ENCODE measurements at regions not wholly inside any gene's neighbourhood (a gene's known extent, or its start where the extent isn't known, plus 50 kb on each side); places are given as distances from the start of the nearest gene placed in this dataset.
"Not testable (repeated sequence)": the region's sequence is repeated elsewhere in the genome, so short reads cannot be mapped to it uniquely, and the experiment has no call there.

- ATAC-seq; DNase-seq (ENCODE audit: low spot score); intact Hi-C loops (cut with DNase I): not testable (repeated sequence)
Observed at GRCh38 chr15:87698467-87698866, 558.1 kb downstream of the NTRK3 start.

DNA sequence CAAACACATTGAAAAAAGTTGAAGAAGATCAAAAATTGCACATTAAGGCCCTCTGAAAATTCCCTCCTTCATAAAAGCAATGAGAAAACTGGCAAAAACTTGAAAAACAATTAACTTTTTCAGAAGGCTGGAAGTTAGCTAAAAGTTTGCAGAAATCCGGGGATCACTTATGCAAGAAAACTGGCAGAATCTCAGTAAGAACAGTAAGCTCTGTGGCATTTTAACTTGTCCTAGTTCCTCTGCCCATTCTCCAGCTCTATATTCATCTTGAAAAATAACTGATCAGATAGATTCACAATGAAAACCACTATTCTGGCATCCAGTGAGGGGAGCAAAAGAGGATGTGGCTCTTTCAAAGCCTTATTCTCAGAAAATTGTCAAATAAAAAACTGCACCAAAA is 566.8 kb downstream of the NTRK3 start:
- no peak for ATAC-seq
- no peak for DNase-seq (ENCODE audit: low spot score)
- intact Hi-C loops (cut with DNase I) = no loop called here

- intact Hi-C loops (cut with DNase I) = no loop called here
- no peak for ATAC-seq
- no peak for DNase-seq (ENCODE audit: low spot score)
Observed at GRCh38 chr15:87687523-87687870, 569.0 kb downstream of the NTRK3 start.

GRCh38 chr15:87686841-87687522 is 569.6 kb downstream of the NTRK3 start:
- intact Hi-C loops (cut with DNase I) = no loop called here
- ATAC-seq = no peak
- DNase-seq (ENCODE audit: low spot score) = no peak

GRCh38 chr15:87686339-87686738 is 570.2 kb downstream of the NTRK3 start:
- no peak for DNase-seq (ENCODE audit: low spot score)
- intact Hi-C loops (cut with DNase I) = no loop called here
- ATAC-seq = no peak

DNA sequence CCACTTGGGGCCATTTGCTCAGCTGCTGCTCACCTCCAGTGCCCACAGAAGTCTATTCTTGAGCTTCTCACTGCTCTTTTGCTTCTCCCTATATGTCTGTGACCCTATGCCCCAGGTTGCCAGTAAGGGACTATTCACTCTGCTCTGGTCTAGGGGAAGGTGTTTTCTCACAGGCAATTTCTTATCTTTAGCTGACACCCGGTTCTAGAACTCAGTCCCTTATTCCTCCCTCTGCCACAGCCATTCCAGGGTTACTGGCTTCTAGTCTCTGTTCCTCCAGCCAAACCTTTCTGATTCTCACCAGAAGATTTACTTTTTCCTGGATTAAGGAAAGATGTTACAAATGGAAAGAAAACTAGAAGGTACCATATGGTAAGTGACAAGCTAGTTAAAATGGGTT is 574.0 kb downstream of the NTRK3 start:
- intact Hi-C loops (cut with DNase I) = no loop called here
- DNase-seq (ENCODE audit: low spot score) = no peak
- no peak for ATAC-seq

DNA sequence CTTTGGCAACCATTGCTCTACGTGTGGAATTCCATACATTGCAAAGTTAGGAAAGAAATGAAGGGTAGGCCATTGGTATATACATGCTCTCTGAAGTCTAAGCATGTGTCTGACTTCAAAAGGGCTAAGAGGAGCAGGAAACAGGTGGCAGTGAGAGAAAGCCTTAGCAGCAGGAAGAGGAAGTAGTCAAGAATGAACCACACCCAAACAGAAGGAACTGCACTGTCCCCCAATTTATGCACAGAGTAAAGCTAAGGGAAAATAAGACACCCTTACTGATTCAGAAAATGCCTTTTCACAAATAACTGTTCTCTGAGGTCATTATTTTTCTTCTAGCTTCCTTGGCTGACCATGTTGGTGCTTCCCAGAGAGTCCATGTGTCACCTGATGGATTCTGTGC is 575.4 kb downstream of the NTRK3 start:
- ATAC-seq (no peak), DNase-seq (ENCODE audit: low spot score) (no peak)
- intact Hi-C loops (cut with DNase I) = no loop called here

DNA sequence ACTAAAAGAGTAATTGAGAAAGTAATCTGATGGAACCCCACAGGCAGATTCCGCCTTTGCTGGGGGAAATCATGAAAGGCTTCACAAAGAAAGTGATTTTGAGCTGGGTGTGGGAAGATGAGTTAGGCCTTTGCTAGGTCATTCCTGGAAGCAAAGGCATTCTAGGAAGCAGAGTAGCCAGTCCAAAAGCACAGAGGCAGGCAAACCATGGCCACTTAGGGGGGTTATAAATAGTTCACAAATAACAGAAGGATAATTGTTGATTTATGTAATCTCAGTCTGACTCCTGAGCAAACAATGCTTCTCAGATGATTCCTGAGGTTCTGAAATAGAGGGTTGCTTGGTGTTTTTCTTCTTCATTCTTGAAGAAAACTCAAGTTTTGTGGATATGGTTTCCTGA is 576.3 kb downstream of the NTRK3 start:
- intact Hi-C loops (cut with DNase I) = no loop called here
- DNase-seq (ENCODE audit: low spot score) (no peak), ATAC-seq (peak; percentile 87)

DNA sequence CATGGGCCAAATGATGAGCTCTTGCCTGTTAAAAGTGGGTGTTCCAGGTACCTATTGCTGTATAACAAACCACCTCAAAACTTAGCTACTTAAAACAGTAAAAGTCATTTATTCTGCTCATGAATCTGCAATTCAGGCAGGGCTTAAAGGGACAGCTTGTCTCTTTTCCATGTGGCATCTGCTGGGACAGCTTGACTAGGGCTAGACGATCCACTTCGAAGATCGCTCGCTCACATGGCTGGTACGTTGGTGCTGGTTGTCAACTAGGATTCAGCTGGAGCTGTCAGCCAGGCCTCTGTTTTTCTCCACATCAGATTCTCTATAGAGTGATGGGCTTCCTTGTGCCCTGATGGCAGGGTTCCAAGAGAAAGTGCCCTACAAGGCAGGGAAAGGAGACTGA is 581.3 kb downstream of the NTRK3 start:
- intact Hi-C loops (cut with DNase I) = no loop called here
- no peak for DNase-seq (ENCODE audit: low spot score)

GRCh38 chr15:87672309-87673288 is 583.9 kb downstream of the NTRK3 start:
- intact Hi-C loops (cut with DNase I) = no loop called here
- DNase-seq (ENCODE audit: low spot score) (peak; percentile 61), ATAC-seq (peak; percentile 52)

More for the DNA sequence above, 581.3 kb downstream of the NTRK3 start:
- ATAC-seq = no peak

DNA sequence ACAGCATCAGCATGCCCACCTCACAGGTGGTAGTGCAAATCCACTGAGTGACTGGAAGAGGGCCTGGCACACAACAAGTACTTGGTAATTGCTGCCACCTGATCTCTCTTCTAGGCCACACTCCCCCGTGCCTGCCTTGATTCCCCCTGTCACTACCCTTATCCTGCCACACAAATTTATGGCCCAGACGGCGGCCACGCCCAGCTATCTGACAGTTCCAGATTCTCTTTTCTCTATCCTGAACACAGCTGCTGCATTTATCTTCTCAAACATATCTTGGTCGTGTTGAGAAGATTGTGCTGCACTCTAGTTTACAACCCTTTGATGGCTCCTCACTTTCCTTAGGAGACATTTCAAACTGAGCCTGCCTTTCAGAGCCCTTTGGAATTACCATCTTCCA is 585.2 kb downstream of the NTRK3 start:
- intact Hi-C loops (cut with DNase I) = no loop called here
- ATAC-seq = no peak
- DNase-seq (ENCODE audit: low spot score) = no peak

GRCh38 chr15:87669846-87670245 is 586.7 kb downstream of the NTRK3 start:
- intact Hi-C loops (cut with DNase I) = no loop called here
- ATAC-seq (no peak), DNase-seq (ENCODE audit: low spot score) (no peak)

DNA sequence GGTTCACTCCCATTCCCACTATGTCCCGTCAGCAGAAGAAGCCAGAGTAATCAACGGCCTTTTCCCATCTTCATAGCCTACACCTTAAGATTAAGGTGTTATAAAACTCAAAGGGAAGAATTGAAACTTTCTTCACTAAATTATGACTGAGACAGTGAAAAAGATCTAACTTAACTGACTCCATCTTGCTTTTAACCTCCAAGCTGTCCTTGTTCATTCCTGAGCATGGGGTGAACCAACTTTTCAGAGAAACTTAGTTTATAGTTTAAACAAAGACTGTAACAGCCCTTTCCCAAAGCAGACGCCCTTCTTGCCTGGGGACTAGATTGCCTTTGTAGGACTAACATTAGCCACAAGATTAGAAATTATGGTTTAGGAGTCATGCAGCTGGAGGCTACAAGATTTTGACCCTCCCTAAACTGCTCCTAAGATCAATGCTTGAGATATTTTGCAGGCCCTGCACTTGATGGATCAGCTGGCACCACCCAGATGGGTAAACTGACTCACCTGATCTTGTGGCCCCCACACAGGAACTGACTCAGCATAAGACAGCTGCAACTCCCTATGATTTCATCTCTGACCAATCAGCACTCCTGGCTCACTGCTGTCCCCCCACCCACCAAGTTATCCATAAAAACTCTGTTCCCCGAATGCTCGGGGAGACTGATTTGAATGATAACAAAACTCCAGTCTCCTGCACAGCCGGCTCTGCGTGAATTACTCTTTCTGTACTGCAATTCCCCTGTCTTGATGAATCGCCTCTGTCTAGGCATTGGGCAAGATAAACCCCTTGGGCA is 587.6 kb downstream of the NTRK3 start:
- DNase-seq (ENCODE audit: low spot score); intact Hi-C loops (cut with DNase I); ATAC-seq: not testable (repeated sequence)

DNA sequence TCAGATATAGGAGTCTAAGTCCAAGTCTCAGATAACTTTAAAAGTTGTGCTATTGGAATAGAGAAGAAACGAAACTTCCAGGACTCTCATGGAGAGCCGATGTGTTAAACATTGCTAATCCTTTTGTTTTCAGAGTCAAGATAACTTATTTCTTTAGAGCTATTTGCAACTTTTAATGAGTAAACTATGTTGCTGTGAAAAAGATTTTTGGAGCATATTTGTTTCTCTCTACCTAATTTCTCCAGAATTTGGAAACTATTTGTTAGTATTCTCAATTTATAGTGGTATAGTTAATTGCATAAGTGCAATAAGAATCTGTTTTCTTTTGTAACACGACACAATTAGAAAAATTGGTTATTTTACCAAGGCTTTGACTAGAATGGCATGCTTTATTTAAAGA is 588.9 kb downstream of the NTRK3 start:
- intact Hi-C loops (cut with DNase I) = no loop called here
- DNase-seq (ENCODE audit: low spot score) (no peak), ATAC-seq (no peak)

- intact Hi-C loops (cut with DNase I) = no loop called here
- DNase-seq (ENCODE audit: low spot score) (no peak), ATAC-seq (no peak)
Observed at GRCh38 chr15:87662575-87662974, 594.0 kb downstream of the NTRK3 start.

DNA sequence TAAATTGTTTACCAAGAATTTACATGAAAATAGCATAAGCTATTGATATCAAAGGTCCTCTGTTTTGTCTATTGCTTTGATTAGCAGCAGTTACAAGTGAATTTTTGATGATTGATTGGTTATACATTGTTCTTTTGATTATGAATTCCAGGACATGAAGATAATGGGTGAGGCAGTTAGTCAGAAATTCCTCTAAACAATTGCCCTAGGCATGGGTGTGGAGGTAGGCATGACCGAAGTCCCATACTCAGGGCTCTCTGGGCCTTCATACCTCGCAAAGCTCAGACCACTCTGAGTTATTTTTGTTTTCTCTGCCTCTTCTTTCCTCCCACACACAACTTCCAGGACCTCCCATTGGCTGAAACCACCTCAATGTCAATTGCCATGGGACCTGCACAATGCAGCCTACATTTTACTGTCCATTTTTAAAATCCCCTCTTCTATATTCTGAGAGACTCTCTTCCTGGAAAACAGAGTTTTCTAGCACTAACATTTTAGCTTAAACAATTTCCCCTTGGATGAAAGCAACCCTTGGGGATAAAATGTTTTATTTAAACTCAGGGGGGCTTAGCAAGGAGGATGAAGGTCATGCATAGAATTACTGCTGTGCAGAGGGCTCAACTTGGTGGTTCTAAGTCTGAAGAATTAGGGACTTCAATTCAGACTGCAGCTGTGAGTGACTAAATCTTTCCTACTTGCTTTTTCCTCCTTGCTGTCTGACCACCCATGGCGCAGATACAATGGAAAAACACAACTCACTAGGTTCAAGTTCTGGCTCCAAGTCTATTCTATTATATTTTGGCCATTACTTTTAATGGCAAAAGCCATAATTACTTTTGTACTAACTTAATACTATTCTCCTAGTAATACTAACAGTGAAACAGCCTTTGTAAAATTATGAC is 594.8 kb downstream of the NTRK3 start:
- intact Hi-C loops (cut with DNase I) = no loop called here
- DNase-seq (ENCODE audit: low spot score) = no peak
- ATAC-seq = peak; percentile 51

GRCh38 chr15:87660251-87661129 is 596.0 kb downstream of the NTRK3 start:
- intact Hi-C loops (cut with DNase I) = no loop called here
- no peak for ATAC-seq
- DNase-seq (ENCODE audit: low spot score) = no peak

GRCh38 chr15:87656372-87656771 is 600.2 kb downstream of the NTRK3 start:
- DNase-seq (ENCODE audit: low spot score) (no peak), ATAC-seq (no peak)
- intact Hi-C loops (cut with DNase I) = no loop called here

Data from sciatic nerve (tissue), 2 donors.